GM23248 (cell line): ENCODE measurements at regions not wholly inside any gene's neighbourhood (a gene's known extent, or its start where the extent isn't known, plus 50 kb on each side); places are given as distances from the start of the nearest gene placed in this dataset.

Experiments
- DNase-seq: peaks from one replicate; pipeline ENCODE4 v3.0.0-alpha.2; 2015
- H2AFZ ChIP-seq: fragments of 200-600 bp; sonication (generic); 2 replicates; pipeline ENCODE4 v1.6.1; 2016; ENCODE audit warnings: antibody characterized with exemption
- H3F3A ChIP-seq: fragments of 200-600 bp; sonication (generic); 2 replicates; pipeline ENCODE4 v1.6.1; 2016; ENCODE audit warnings: mild to moderate bottlenecking, antibody characterized with exemption, mixed run types; ENCODE audit not compliant: insufficient read depth
- H3K27ac ChIP-seq: fragments of 200-600 bp; sonication (generic); 2 replicates; pipeline ENCODE4 v1.5.1; 2016; ENCODE audit warnings: mild to moderate bottlenecking
- H3K27me3 ChIP-seq: fragments of 200-600 bp; sonication (generic); replicated peaks from 2 replicates; pipeline ENCODE4 v1.6.1; 2016; ENCODE audit warnings: mild to moderate bottlenecking; ENCODE audit not compliant: insufficient read depth
- H3K36me3 ChIP-seq: fragments of 200-600 bp; sonication (generic); 2 replicates; pipeline ENCODE4 v1.6.1; 2016; ENCODE audit warnings: low read depth, mild to moderate bottlenecking
- H3K4me1 ChIP-seq: fragments of 200-600 bp; sonication (generic); 2 replicates; pipeline ENCODE4 v1.6.1; 2016; ENCODE audit warnings: mild to moderate bottlenecking; ENCODE audit not compliant: insufficient read depth
- H3K4me2 ChIP-seq: fragments of 200-600 bp; sonication (generic); one replicate; pipeline ENCODE4 v1.6.1; 2016; ENCODE audit warnings: mild to moderate bottlenecking; ENCODE audit not compliant: unreplicated experiment
- H3K4me3 ChIP-seq: fragments of 200-600 bp; sonication (generic); 2 replicates; pipeline ENCODE4 v1.5.1; 2016; ENCODE audit warnings: mild to moderate bottlenecking
- H3K79me2 ChIP-seq: fragments of 200-600 bp; sonication (generic); 2 replicates; pipeline ENCODE4 v1.6.1; 2016; ENCODE audit warnings: mild to moderate bottlenecking; ENCODE audit not compliant: insufficient read depth
- H3K9ac ChIP-seq: fragments of 200-600 bp; sonication (generic); 2 replicates; pipeline ENCODE4 v1.6.1; 2016; ENCODE audit warnings: mild to moderate bottlenecking
- H3K9me2 ChIP-seq: fragments of 200-600 bp; sonication (generic); 2 replicates; pipeline ENCODE4 v1.6.1; 2016; ENCODE audit warnings: mixed run types, mild to moderate bottlenecking, moderate library complexity; ENCODE audit not compliant: insufficient read depth
- H3K9me3 ChIP-seq: fragments of 200-600 bp; sonication (generic); one replicate; pipeline ENCODE4 v1.6.1; 2017; ENCODE audit warnings: low read depth
- H4K20me1 ChIP-seq: fragments of 200-600 bp; sonication (generic); 2 replicates; pipeline ENCODE4 v1.6.0; 2016; ENCODE audit not compliant: insufficient read depth
- EZH2 ChIP-seq: fragments of 200-600 bp; sonication (generic); IDR thresholded peaks from 2 replicates; pipeline ENCODE4 v1.6.1; 2018; ENCODE audit warnings: antibody characterized with exemption, mild to moderate bottlenecking; ENCODE audit not compliant: insufficient read depth, poor library complexity, severe bottlenecking
- EZH2phosphoT487 ChIP-seq: fragments of 200-600 bp; sonication (generic); IDR thresholded peaks from 2 replicates; pipeline ENCODE4 v1.6.1; 2018; ENCODE audit warnings: antibody characterized with exemption, moderate library complexity, mild to moderate bottlenecking, low read depth; ENCODE audit not compliant: insufficient read depth
- WGBS, 2 experiments: methylation state at CpG; one replicate each; pipeline ENCODE4 v1.1.6; 2015 to 2017; ENCODE audit warnings: low lambda C conversion rate in 2 of 2, low coverage in 1 of 2; ENCODE audit errors: missing lambda C conversion rate in 2 of 2; 5-methylcytosine and 5-hydroxymethylcytosine counted together
- in situ Hi-C: fragments of 300-500 bp; cut with MboI; formaldehyde crosslinking; loops from 2 replicates; pipeline ENCODE4 v1.15.0; 2020

DNA sequence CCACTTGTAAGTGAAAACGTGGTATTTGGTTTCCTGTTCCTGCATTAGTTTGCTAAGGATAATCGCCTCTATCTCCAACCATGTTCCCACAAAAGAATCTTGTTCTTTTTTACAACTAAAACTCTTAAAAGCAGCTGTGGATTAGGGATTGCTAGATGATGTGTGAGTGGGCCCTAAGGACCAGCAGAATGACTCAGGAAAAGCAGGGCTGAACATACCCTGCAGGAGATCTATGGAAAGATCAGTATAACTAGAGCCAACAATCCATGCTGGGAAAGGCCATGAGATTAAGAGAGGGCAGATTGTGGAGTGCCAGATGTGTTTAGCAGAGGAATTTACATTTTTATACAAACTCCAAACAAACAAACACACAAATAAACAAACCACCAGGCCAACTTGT lies 128.4 kb upstream of the TMEM164 start:
- Histone ChIP-seq H3K4me2 (no peak overlapping the region), H3K9me3 (no peaks in the 10 kb centered on the region), H3K9ac (no peak overlapping the region), H3F3A (no peaks in the 10 kb centered on the region), H2AFZ (no peak overlapping the region), H3K36me3 (no peaks in the 10 kb centered on the region), H3K9me2 (no peaks in the 10 kb centered on the region), H3K4me3 (no peak overlapping the region), H3K4me1 (no peaks in the 10 kb centered on the region), H3K79me2 (no peaks in the 10 kb centered on the region), H4K20me1 (no peaks in the 10 kb centered on the region), H3K27ac (no peak overlapping the region), H3K27me3 (no peaks in the 10 kb centered on the region)
- no peak for DNase-seq
- WGBS, 2 experiments, result 67 to 98% methylated on average over 1 to 2 of the region's 2 CpGs
- TF ChIP-seq EZH2, result no peak
- in situ Hi-C loops, result no loop called here

DNA sequence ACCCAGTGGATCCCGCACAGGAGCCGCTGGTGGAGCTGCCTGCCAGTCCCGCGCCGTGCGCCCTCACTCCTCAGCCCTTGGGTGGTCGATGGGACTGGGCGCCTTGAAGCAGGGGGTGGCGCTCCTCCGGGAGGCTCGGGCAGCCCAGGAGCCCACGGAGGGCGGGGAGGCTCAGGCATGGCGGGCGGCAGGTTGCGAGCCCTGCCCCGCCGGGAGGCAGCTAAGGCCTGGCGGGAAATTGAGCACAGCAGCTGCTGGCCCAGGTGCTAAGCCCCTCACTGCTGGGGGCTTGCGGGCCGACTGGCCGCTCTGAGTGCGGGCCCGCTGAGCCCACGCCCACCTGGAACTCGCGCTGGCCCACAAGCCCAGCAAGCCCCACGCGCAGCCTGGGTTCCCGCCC lies 127.1 kb upstream of the TMEM164 start:
- H3K27me3 ChIP-seq, result no peaks in the 10 kb centered on the region
- DNase-seq, result no peak
- no peaks in the 10 kb centered on the region for H3F3A ChIP-seq
- no peaks in the 10 kb centered on the region for H3K79me2 ChIP-seq
- no peak overlapping the region for H3K27ac ChIP-seq
- no peaks in the 10 kb centered on the region for H4K20me1 ChIP-seq
- no peak overlapping the region for H2AFZ ChIP-seq
- H3K36me3 ChIP-seq, result no peaks in the 10 kb centered on the region
- no peak overlapping the region for H3K4me2 ChIP-seq
- no peaks in the 10 kb centered on the region for H3K9me2 ChIP-seq
- no peak overlapping the region for H3K4me3 ChIP-seq
- no peak overlapping the region for H3K9ac ChIP-seq
- H3K4me1 ChIP-seq, result no peaks in the 10 kb centered on the region
- no peaks in the 10 kb centered on the region for H3K9me3 ChIP-seq
- WGBS, 2 experiments, result 86 to 95% methylated on average over 9 to 17 of the region's 30 CpGs
- in situ Hi-C loops, result no loop called here
- no peak for TF ChIP-seq EZH2phosphoT487
- no peak for TF ChIP-seq EZH2

DNA sequence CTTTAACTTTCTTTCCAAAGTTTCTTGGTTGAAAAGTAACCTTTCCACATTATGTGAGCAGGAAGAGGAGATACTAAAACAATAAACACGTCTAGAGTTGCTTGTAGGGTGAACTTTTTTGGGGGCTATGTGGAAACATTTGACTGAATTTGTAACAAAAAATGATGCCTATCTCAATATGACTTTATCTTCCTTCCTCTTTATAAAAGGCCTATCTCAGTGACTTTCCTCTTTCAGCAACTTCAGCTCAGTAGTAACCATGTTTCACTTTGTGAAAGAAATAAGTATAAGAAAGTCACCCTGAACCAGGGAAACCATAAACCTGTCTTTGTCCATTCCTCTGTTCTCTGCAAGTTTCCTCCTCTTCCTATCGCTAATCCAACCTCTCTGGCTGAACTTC lies 124.7 kb upstream of the TMEM164 start:
- Histone ChIP-seq H3F3A (no peaks in the 10 kb centered on the region), H3K4me3 (no peak overlapping the region), H2AFZ (no peak overlapping the region), H3K36me3 (no peaks in the 10 kb centered on the region), H3K9me2 (no peaks in the 10 kb centered on the region), H3K27me3 (no peaks in the 10 kb centered on the region), H3K27ac (no peak overlapping the region), H3K79me2 (no peaks in the 10 kb centered on the region), H3K4me2 (no peak overlapping the region), H4K20me1 (no peaks in the 10 kb centered on the region), H3K9me3 (no peaks in the 10 kb centered on the region), H3K9ac (no peak overlapping the region), H3K4me1 (no peaks in the 10 kb centered on the region)
- 42 to 69% methylated on average over 2 of the region's 2 CpGs for WGBS, 2 experiments
- no peak for DNase-seq
- in situ Hi-C loops, result no loop called here
- TF ChIP-seq EZH2 (no peak), EZH2phosphoT487 (no peak)

GRCh38 chrX:109879991-109880390 lies 122.9 kb upstream of the TMEM164 start:
- 50 to 53% methylated on average over 2 of the region's 2 CpGs for WGBS, 2 experiments
- H3K9ac ChIP-seq, result no peak overlapping the region
- TF ChIP-seq EZH2phosphoT487 (no peak), EZH2 (no peak)
- no peak overlapping the region for H3K4me3 ChIP-seq
- H3K4me2 ChIP-seq, result no peak overlapping the region
- DNase-seq, result no peak
- H3K36me3 ChIP-seq, result no peaks in the 10 kb centered on the region
- no peaks in the 10 kb centered on the region for H3F3A ChIP-seq
- H3K9me3 ChIP-seq, result no peaks in the 10 kb centered on the region
- no peaks in the 10 kb centered on the region for H4K20me1 ChIP-seq
- H3K4me1 ChIP-seq, result no peaks in the 10 kb centered on the region
- H3K79me2 ChIP-seq, result no peaks in the 10 kb centered on the region
- in situ Hi-C loops, result loop anchor here (10.0 kb wide), 1 partner anchor 395 kb away; the partner anchor contains the start of gene GUCY2F
- no peaks in the 10 kb centered on the region for H3K9me2 ChIP-seq
- no peak overlapping the region for H3K27ac ChIP-seq
- no peak overlapping the region for H2AFZ ChIP-seq
- H3K27me3 ChIP-seq, result no peaks in the 10 kb centered on the region

- 94% methylated on average over 2 of the region's 2 CpGs for WGBS, 2 experiments
- Histone ChIP-seq H2AFZ (no peak overlapping the region), H3K4me1 (no peaks in the 10 kb centered on the region), H3K9me2 (no peaks in the 10 kb centered on the region), H3K4me2 (no peak overlapping the region), H4K20me1 (no peaks in the 10 kb centered on the region), H3K9me3 (no peaks in the 10 kb centered on the region), H3K4me3 (no peak overlapping the region), H3K9ac (no peak overlapping the region), H3K27me3 (no peaks in the 10 kb centered on the region), H3F3A (no peaks in the 10 kb centered on the region), H3K79me2 (no peaks in the 10 kb centered on the region), H3K36me3 (no peaks in the 10 kb centered on the region), H3K27ac (no peak overlapping the region)
- no peak for DNase-seq
- TF ChIP-seq EZH2 (no peak), EZH2phosphoT487 (no peak)
- in situ Hi-C loops, result loop anchor here (10.0 kb wide), 1 partner anchor 396 kb away; the partner anchor contains the start of gene GUCY2F
These were observed 122.3 kb upstream of the TMEM164 start for GRCh38 chrX:109880629-109881028.
